GM20000 (cell line): ENCODE measurements at regions not wholly inside any gene's neighbourhood (a gene's known extent, or its start where the extent isn't known, plus 50 kb on each side); places are given as distances from the start of the nearest gene placed in this dataset.

Experiments
- DNase-seq: peaks from one replicate; pipeline ENCODE4 v3.0.0; 2012; ENCODE audit warnings: low spot score
- CTCF ChIP-seq: IDR thresholded peaks from 2 replicates; pipeline ENCODE4 v1.5.1; 2012; ENCODE audit warnings: mild to moderate bottlenecking, control low read depth; ENCODE audit errors: extremely low read depth, missing control alignments

- DNase-seq: no peak
- no peak for TF ChIP-seq CTCF
These were observed 148.1 kb upstream of the ZNF536 start for GRCh38 chr19:30223866-30224688.

GRCh38 chr19:30224689-30225606, 147.2 kb upstream of the ZNF536 start:
- no peak for TF ChIP-seq CTCF
- no peak for DNase-seq

DNA sequence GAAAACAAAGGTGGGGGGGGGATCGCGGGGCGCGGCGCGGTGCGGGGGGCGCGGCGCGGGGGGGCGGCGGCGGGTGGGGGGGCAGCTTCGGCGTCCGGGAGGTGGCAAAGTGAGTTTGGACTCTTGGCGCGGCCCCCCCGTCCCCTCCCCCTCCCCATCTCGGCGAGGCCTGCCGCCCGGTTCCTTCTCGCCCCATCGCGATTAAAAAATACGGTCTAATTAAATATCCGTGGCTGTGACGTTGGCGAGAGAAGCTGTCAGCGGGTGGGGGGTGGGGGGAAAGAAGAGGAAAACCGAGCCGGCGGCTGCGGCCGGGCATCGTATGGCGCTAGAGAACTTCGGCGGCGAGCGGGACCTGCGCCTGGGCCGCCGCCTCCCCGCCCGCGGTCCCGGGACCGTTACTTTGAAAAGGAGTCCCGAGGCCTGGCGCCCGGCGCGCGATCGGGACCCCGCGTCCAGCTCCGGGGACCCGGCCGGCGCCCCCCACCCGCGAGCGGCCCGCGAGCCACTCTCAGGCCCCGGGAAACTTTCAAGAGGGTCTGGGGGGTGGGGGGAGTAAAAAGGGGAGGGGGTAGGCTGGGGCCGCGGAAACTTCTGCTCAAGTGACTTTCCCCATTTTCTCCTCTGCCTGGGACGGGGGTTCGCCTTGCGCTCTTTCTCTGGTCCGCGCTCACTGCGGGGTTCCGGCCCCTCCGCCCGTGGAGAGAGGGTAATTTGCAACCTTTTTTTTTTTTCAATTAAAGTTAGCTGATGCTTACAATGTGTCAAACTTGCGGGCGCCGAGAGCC, 146.3 kb upstream of the ZNF536 start:
- DNase-seq: no peak

DNA sequence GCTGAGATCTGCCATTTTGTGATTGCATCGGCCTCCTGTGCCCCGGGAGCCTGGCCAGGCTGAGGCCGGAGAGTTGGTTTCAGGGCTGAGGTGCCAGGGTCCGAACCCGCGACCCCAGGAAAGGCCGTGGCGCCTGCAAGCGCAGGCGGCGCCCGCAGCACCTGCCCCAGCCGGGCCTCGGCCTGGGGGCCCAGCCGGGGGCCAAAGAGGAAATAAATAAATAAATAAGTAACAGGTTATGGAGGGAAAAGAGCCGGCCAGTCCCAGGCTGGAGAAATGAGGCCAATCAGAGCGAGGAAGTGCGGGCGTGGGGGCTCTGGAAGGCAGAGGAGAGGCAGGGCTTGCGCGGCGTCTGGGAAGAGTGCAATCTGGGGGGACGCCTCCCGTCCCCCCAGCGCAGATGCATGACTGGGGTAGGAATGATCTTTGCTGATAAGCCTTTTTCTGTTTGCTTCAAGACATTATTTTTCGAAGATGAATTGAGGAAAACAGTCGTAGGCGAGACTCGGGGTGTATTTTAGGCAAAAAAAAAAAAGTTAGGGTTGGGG, 145.6 kb upstream of the ZNF536 start:
- TF ChIP-seq CTCF: no peak
- no peak for DNase-seq

More for the DNA sequence above, 146.3 kb upstream of the ZNF536 start:
- no peak for TF ChIP-seq CTCF

DNA sequence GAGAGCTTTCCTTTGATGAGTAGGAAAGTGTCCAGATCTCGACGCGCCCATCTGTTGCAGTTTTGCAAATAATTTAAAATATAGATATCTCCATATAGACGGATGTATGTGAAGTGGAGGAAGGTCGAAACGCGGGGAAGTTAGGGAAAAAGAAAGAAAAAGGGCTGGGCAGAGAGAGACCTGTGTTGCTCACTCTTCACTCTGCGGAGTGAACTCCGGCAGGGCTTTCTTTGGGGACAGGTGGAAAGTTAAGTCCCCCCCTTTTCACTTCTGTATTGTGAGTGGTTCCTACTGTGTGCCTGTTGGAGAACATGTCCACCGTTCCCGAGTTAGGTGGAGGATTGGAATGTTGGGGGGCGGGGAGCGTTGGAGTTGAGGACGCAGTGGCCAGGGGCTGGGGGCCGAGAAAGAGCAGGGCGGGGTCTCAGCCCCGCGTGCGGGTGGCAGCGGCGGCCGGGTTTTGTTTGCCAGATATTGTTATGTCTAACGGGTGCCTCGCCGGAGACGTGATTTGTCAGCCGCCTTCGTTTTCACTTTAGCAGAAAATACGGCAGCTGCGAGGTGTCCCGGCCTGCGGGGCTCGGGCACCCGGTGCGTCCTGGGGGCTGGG, 145.1 kb upstream of the ZNF536 start:
- DNase-seq: no peak
- no peak for TF ChIP-seq CTCF

DNA sequence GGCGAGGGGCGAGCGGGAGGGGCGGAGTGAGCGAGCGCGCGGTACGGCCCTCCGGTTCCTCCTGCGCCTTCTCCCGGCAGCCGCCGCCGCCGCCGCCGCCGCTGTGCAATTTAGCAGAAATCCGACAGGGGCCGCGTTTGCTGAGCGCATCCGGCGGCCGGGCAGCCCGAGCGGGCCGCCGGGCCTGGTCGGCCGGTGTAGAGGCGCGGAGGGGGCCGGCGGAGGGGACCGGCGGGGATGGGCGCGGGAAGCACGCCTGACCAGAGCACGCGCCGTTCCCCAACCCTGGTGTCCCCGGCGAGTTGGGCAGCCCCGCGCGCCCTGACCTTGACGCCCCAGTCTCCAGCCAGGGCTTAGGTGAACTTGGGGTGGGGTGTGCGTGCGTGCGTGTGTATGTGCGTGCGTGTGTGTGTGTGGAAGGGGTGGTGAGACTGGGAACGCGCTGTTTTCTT, 144.5 kb upstream of the ZNF536 start:
- DNase-seq: peak; percentile 92
- peak; percentile 91 for TF ChIP-seq CTCF
